Nephron (organoid): ENCODE measurements at regions not wholly inside any gene's neighbourhood (a gene's known extent, or its start where the extent isn't known, plus 50 kb on each side); places are given as distances from the start of the nearest gene placed in this dataset.

Source experiments
- H3K27ac Mint-ChIP-seq, 3 experiments: 2 replicates each; pipeline ENCODE4 v1.8.0; 2020; ENCODE audit warnings: mixed read lengths in 3 of 3, mild to moderate bottlenecking in 2 of 3, moderate library complexity in 1 of 3
- H3K27me3 Mint-ChIP-seq: 2 replicates; pipeline ENCODE4 v1.8.0; 2021; ENCODE audit warnings: low read depth, mild to moderate bottlenecking, moderate library complexity, mixed read lengths
- H3K36me3 Mint-ChIP-seq: 2 replicates; pipeline ENCODE4 v1.8.0; 2020; ENCODE audit warnings: low read depth, mixed read lengths
- H3K4me1 Mint-ChIP-seq: 2 replicates; pipeline ENCODE4 v1.8.0; 2020; ENCODE audit warnings: mixed read lengths
- H3K4me3 Mint-ChIP-seq, 3 experiments: 2 replicates each; pipeline ENCODE4 v1.8.0; 2020; ENCODE audit warnings: mild to moderate bottlenecking in 3 of 3, mixed read lengths in 3 of 3, moderate library complexity in 2 of 3
- H3K9me3 Mint-ChIP-seq: 2 replicates; pipeline ENCODE4 v1.8.0; 2020; ENCODE audit warnings: mixed read lengths
- TF ChIP-seq, protein P1 (sequence below), 3 experiments: fragments of 200-600 bp; sonication (generic); IDR thresholded peaks; one replicate each; pipeline ENCODE4 v1.5.0; 2021; ENCODE audit warnings: antibody characterized with exemption in 3 of 3; ENCODE audit not compliant: unreplicated experiment in 3 of 3

DNA sequence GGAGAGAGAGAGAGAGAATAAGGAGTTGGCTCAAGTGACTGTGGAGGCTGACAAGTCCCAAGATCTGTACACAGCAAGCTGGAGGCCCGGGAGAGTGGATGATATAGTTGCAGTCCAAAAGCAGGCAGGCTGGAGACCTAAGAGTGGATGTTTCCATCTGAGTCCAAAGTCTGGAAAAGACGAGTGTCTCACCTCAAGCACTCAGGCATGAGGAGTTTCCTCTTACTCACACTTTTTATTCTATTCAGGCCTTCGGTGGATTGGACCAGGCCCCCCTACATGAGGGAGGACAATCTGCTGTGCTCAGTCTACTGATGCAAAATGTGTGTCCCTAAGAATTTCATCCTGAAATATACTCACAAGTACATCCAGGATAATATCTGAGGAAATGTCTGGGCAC lies 484.6 kb downstream of the VRK1 start:
- H3K4me3 Mint-ChIP-seq, result no peak overlapping the region
- no peaks in the 10 kb centered on the region for H3K36me3 Mint-ChIP-seq
- TF ChIP-seq, protein P1, sequence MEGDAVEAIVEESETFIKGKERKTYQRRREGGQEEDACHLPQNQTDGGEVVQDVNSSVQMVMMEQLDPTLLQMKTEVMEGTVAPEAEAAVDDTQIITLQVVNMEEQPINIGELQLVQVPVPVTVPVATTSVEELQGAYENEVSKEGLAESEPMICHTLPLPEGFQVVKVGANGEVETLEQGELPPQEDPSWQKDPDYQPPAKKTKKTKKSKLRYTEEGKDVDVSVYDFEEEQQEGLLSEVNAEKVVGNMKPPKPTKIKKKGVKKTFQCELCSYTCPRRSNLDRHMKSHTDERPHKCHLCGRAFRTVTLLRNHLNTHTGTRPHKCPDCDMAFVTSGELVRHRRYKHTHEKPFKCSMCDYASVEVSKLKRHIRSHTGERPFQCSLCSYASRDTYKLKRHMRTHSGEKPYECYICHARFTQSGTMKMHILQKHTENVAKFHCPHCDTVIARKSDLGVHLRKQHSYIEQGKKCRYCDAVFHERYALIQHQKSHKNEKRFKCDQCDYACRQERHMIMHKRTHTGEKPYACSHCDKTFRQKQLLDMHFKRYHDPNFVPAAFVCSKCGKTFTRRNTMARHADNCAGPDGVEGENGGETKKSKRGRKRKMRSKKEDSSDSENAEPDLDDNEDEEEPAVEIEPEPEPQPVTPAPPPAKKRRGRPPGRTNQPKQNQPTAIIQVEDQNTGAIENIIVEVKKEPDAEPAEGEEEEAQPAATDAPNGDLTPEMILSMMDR (IDR thresholded peaks at IDR 0.05; ENCODE audit: unreplicated experiment in 3 of 3), result no peak
- peaks cover 17% of the 10 kb centered on the region for H3K27me3 Mint-ChIP-seq
- H3K27ac Mint-ChIP-seq, result no peak overlapping the region
- no peaks in the 10 kb centered on the region for H3K4me1 Mint-ChIP-seq
- H3K9me3 Mint-ChIP-seq, result no peaks in the 10 kb centered on the region

DNA sequence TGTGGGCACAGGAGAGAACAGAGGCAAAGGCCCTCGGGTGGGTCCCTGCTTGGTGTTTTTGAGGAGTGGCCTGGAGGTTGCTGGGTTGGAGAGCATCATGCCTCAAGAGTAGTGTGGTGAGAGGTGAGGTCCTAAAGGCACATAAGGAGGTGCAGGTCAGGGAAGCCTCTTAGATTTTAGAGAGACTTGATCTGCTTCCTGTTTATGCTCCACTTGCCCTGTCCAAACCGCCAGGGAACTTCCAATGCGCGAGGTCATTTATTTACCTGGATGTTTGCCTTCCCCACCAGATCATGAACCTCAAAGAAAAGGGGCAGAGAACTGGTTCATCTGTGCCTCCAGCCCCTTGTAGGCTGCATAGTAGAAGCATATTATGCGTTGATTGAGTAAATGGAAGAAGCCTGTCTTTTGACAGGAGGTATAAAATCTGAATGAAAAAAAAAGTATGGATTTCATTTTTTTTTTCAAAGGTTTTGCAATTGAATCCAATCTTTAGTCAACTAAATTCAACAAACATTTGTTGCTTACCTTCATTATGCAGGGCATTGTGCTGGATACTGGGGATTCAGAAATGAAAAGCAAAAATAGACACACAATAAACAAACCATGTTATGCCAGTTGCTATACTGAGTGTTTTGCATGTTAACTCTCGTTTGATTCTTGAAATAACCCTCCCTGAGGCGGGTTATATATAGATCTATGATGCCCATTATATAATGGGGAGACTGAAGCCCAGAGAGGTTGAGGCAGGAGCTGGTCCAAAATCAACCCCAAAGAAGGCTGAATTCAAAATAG lies 485.2 kb downstream of the VRK1 start:
- H3K4me3 Mint-ChIP-seq, result no peak overlapping the region
- TF ChIP-seq, protein P1 (IDR thresholded peaks at IDR 0.05; ENCODE audit: unreplicated experiment in 3 of 3), result no peak
- no peak overlapping the region for H3K27ac Mint-ChIP-seq
- H3K4me1 Mint-ChIP-seq, result no peaks in the 10 kb centered on the region
- no peaks in the 10 kb centered on the region for H3K36me3 Mint-ChIP-seq
- H3K9me3 Mint-ChIP-seq, result no peaks in the 10 kb centered on the region
- peaks cover 16% of the 10 kb centered on the region for H3K27me3 Mint-ChIP-seq

DNA sequence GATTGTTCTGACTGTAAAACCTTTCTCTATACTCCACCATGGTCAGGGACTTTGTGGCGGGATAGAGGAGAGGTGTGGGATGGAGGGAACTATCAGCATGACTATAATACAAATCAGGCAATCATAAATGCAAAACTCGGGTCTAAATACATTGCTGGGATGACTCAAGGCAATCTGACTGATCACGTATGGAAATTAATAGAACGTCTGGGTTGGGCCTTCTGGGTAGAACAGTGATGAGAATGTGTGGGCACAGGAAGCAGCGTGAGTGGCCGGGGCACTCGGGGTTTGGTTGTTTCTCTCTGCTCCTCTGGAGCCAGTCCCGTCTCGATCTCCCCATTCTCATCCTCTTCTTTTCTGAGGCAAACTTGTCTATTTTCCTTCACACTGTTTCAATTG lies 485.8 kb downstream of the VRK1 start:
- peaks cover 13% of the 10 kb centered on the region for H3K27me3 Mint-ChIP-seq
- H3K4me3 Mint-ChIP-seq, result no peak overlapping the region

DNA sequence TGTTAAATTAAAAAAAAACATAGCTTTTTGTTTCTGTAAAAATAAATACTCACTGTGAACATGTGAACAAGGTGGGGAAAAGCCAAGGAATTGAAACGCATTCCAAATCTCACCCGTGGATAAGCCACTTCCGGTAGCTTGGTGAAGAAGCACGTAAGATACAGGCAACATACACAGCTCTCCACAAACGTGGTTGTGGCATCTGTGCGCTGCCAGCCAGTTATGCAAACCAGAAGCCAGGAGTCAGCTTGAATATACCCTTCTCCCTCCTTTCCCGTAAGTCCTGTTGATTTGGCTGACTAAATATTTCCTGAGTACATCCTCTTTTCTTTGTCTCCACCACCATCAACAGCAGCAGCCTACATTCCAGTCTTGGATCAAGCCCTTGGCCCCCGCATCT lies 486.2 kb downstream of the VRK1 start:
- H3K9me3 Mint-ChIP-seq, result no peaks in the 10 kb centered on the region
- H3K36me3 Mint-ChIP-seq, result no peaks in the 10 kb centered on the region
- no peak overlapping the region for H3K27ac Mint-ChIP-seq
- H3K27me3 Mint-ChIP-seq, result peaks cover 15% of the 10 kb centered on the region
- H3K4me1 Mint-ChIP-seq, result no peaks in the 10 kb centered on the region
- TF ChIP-seq, protein P1 (IDR thresholded peaks at IDR 0.05; ENCODE audit: unreplicated experiment in 3 of 3), result no peak
- no peak overlapping the region for H3K4me3 Mint-ChIP-seq

More for the DNA sequence above, 485.8 kb downstream of the VRK1 start:
- no peaks in the 10 kb centered on the region for H3K4me1 Mint-ChIP-seq
- no peaks in the 10 kb centered on the region for H3K36me3 Mint-ChIP-seq
- TF ChIP-seq, protein P1 (IDR thresholded peaks at IDR 0.05; ENCODE audit: unreplicated experiment in 3 of 3), result no peak
- H3K9me3 Mint-ChIP-seq, result no peaks in the 10 kb centered on the region
- H3K27ac Mint-ChIP-seq, result no peak overlapping the region

DNA sequence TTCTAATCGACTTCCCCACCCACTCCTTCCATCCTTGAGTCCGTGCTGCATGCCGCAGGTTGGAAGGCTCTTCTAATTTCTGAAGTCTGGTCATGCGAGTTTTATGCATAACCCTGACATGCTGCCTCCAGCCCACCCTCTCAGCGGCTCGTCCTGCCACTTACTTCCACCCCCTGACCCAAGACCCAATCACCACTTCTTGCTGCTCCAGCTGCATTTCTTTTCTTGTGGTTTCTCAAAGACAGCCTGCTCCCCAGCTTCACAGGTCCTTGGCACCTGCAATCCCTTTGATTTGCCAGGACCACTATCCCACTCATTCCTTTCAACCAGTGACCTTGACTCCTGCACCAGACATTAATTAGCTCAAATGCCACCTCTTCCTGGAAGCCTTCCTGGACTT lies 486.7 kb downstream of the VRK1 start:
- H3K4me3 Mint-ChIP-seq, result no peak overlapping the region
- H3K9me3 Mint-ChIP-seq, result no peaks in the 10 kb centered on the region
- no peak overlapping the region for H3K27ac Mint-ChIP-seq
- no peaks in the 10 kb centered on the region for H3K36me3 Mint-ChIP-seq
- H3K4me1 Mint-ChIP-seq, result no peaks in the 10 kb centered on the region
- TF ChIP-seq, protein P1 (IDR thresholded peaks at IDR 0.05; ENCODE audit: unreplicated experiment in 3 of 3), result no peak
- H3K27me3 Mint-ChIP-seq, result peaks cover 15% of the 10 kb centered on the region

DNA sequence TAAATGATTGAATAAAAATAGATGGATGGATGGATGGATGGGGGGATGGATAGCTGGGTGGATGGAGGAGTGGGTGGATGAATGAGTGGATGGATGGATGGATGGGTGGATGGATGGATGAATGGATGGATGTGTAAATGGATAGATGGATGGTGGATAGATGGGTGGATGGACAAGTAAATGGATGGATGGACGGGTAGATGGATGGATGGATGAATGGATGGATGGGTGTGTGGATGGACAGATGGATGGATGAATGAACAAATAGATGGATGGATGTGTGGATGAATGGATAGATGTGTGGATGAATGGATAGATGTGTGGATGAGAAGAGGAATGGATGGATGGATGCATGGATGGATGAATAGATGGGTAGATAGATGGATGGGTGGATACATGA lies 490.8 kb downstream of the VRK1 start:
- Mint-ChIP-seq H3K9me3 (no peaks in the 10 kb centered on the region), H3K4me1 (no peaks in the 10 kb centered on the region), H3K27me3 (peaks cover 27% of the 10 kb centered on the region), H3K36me3 (no peaks in the 10 kb centered on the region), H3K4me3 (no peak overlapping the region), H3K27ac (no peak overlapping the region)
- TF ChIP-seq, protein P1 (IDR thresholded peaks at IDR 0.05; ENCODE audit: unreplicated experiment in 3 of 3), result no peak
